ENCODE measurements at regions not wholly inside any gene's neighbourhood (a gene's known extent, or its start where the extent isn't known, plus 50 kb on each side); places are given as distances from the start of the nearest gene placed in this dataset.

GRCh38 chr4:184922301-184922700, 96.0 kb upstream of the HELT start:
- no peak for TF ChIP-seq POLR2A (IDR thresholded peaks at IDR 0.05)
- TF ChIP-seq CTCF (IDR thresholded peaks at IDR 0.05 in 4 of 5, conservative IDR thresholded peaks at IDR 0.05 in 1 of 5), result no peak

All from gastrocnemius medialis (tissue), 4 donors.